BJ (cell line): ENCODE measurements at regions not wholly inside any gene's neighbourhood (a gene's known extent, or its start where the extent isn't known, plus 50 kb on each side); places are given as distances from the start of the nearest gene placed in this dataset.

ENCODE experiments used
- CTCF ChIA-PET: fragments of 350-600 bp; formaldehyde crosslinking; extraction: SDS; loops from one replicate; lab custom pipeline; 2021; ENCODE audit warnings: antibody characterized with exemption, inconsistent platforms; lab: Yijun Ruan, JAX
- POLR2A ChIA-PET: fragments of 300-600 bp; sonication (Branson Sonifier 250); formaldehyde crosslinking; extraction: SDS; loops from one replicate; lab custom pipeline; 2021; ENCODE audit warnings: antibody characterized with exemption; lab: Charles Lee
- DNase-seq: peaks from one replicate; pipeline ENCODE4 v3.0.0-alpha.2; 2011; ENCODE audit warnings: low read depth
- H3K27me3 ChIP-seq: 2 replicates; pipeline ENCODE4 v1.6.0; 2011; ENCODE audit warnings: low read length; ENCODE audit not compliant: control insufficient read depth, insufficient read depth
- H3K36me3 ChIP-seq: 2 replicates; pipeline ENCODE4 v1.5.1; 2011; ENCODE audit warnings: low read length; ENCODE audit not compliant: control insufficient read depth, insufficient read depth
- H3K4me3 ChIP-seq: 2 replicates; pipeline ENCODE4 v1.5.1; 2011; ENCODE audit warnings: low read depth, mild to moderate bottlenecking, control low read depth, low read length
- TF ChIP-seq, protein P1 (sequence below): IDR thresholded peaks from 2 replicates; pipeline ENCODE4 v1.5.1; 2011; ENCODE audit warnings: low read depth, mild to moderate bottlenecking, control low read depth, inconsistent platforms, low read length, moderate library complexity; ENCODE audit not compliant: insufficient read depth

DNA sequence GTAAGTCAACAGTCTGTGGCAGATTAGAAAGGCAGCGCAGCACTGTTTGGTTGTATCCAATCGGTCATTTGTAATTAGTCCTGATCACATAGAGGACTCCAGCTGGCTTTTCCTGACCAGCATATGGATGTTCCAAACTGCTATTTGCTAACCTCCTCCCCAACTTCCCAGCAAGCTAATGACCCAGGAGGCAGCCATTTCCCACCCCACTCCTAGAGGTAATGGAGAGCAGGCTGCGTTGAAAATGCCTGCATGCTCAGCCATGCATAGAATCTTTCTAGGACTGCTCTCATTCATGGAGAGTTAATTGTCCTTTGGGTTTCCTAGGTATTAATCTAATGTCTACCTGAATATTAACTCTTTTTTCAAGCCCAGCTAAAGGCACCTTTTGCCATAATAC lies 850.6 kb upstream of the WWC1 start:
- H3K4me3 ChIP-seq = no peak overlapping the region
- no peaks in the 10 kb centered on the region for H3K36me3 ChIP-seq
- no peak for DNase-seq
- no peaks in the 10 kb centered on the region for H3K27me3 ChIP-seq
- TF ChIP-seq, protein P1, sequence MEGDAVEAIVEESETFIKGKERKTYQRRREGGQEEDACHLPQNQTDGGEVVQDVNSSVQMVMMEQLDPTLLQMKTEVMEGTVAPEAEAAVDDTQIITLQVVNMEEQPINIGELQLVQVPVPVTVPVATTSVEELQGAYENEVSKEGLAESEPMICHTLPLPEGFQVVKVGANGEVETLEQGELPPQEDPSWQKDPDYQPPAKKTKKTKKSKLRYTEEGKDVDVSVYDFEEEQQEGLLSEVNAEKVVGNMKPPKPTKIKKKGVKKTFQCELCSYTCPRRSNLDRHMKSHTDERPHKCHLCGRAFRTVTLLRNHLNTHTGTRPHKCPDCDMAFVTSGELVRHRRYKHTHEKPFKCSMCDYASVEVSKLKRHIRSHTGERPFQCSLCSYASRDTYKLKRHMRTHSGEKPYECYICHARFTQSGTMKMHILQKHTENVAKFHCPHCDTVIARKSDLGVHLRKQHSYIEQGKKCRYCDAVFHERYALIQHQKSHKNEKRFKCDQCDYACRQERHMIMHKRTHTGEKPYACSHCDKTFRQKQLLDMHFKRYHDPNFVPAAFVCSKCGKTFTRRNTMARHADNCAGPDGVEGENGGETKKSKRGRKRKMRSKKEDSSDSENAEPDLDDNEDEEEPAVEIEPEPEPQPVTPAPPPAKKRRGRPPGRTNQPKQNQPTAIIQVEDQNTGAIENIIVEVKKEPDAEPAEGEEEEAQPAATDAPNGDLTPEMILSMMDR = no peak
- POLR2A ChIA-PET = no interaction called here
- CTCF ChIA-PET = no interaction called here

GRCh38 chr5:167442922-167443321 lies 848.5 kb upstream of the WWC1 start:
- ChIA-PET POLR2A (no interaction called here), CTCF (no interaction called here)
- no peak overlapping the region for H3K4me3 ChIP-seq
- no peaks in the 10 kb centered on the region for H3K27me3 ChIP-seq
- TF ChIP-seq, protein P1 = no peak
- no peak for DNase-seq
- no peaks in the 10 kb centered on the region for H3K36me3 ChIP-seq

DNA sequence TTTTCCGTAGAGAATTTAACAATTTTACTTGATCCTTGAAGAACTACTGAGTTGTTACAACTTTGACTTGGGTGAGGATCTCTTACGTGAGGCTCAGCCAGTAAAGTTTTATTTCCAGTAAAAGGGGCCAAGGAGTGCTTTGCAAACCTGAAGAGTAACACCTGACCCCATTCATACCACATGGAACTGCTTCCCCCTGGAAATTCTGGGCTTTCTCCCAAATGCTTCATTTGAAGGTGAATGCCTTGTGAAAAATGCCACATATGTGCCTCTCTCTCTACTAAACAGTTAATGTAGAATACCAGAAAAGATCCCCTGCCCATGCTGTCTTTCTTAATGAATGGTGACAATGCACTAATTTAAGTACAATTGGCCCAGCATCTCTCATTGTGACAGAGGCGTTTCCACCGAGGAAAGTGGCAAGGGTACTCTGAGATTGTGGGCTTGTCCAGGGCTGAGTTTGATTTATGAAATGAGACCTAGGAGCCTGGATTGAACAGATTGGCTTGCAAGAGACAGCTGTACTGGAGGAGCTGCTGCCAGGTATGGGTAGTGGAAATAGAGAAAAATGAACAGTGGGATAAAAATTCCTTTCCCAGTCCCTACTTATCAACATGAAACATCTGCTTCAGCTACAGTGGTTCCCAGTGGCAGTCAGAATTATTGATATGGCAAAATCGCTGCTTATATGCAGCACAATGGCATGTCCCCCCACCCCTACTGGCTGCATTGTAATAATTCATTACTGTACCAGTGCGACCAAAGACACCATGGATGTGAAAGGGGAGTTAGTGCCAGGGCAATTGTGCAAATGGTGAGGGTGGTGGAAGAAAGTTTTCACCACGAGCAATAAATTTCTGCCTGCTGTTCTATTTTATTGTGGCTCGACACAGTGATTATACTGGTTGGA lies 843.7 kb upstream of the WWC1 start:
- POLR2A ChIA-PET = no interaction called here
- DNase-seq = no peak

DNA sequence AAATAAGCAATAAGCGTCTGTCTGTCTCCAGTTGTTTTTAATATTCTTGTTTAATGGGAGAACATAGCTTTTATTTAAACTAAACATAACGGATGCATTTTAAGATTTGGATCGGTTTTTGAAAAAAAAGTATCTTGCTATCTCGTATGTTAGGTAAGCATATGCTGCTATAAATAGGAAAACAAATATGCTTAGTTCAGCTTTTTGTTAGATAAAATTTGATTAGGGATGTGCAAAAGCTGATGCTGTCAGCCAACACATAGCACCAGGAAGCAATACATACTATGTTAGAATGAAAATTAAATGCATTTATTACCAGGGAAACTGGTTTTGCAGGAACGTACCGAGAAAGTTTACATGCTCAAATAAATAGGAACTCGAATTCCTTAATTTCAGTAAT lies 843.1 kb upstream of the WWC1 start:
- TF ChIP-seq, protein P1 = no peak
- Histone ChIP-seq H3K36me3 (no peaks in the 10 kb centered on the region), H3K4me3 (no peak overlapping the region), H3K27me3 (no peaks in the 10 kb centered on the region)
- ChIA-PET POLR2A (no interaction called here), CTCF (no interaction called here)
- DNase-seq = no peak

More for the DNA sequence above, 843.7 kb upstream of the WWC1 start:
- CTCF ChIA-PET = no interaction called here
- TF ChIP-seq, protein P1 = no peak
- H3K36me3 ChIP-seq = no peaks in the 10 kb centered on the region
- H3K4me3 ChIP-seq = no peak overlapping the region
- no peaks in the 10 kb centered on the region for H3K27me3 ChIP-seq

GRCh38 chr5:167451076-167451475 lies 840.4 kb upstream of the WWC1 start:
- POLR2A ChIA-PET = interaction anchor here (0.6 kb wide), 1 partner anchor 1666 kb away, joined by 8 read pairs; no protein-coding TSS in a partner anchor
- no peak overlapping the region for H3K4me3 ChIP-seq
- CTCF ChIA-PET = interaction anchor here (0.5 kb wide), 1 partner anchor 1901 kb away, joined by 3 read pairs; no protein-coding TSS in a partner anchor
- no peaks in the 10 kb centered on the region for H3K27me3 ChIP-seq
- peak; percentile 29 for DNase-seq
- H3K36me3 ChIP-seq = no peaks in the 10 kb centered on the region
- TF ChIP-seq, protein P1 = no peak
